Ascending aorta (tissue), 2 donors: ENCODE measurements at regions not wholly inside any gene's neighbourhood (a gene's known extent, or its start where the extent isn't known, plus 50 kb on each side); places are given as distances from the start of the nearest gene placed in this dataset.
A peak's percentile ranks its signal among the peaks of the same experiment; 100 is the strongest.

Experiments used
- DNase-seq, 2 donors: peaks; one replicate each; pipeline ENCODE4 v3.0.0-alpha.2; 2019; ENCODE audit warnings: low spot score in 2 of 2
- H3K27ac ChIP-seq, 2 donors: fragments of 200-600 bp; sonication (generic); one replicate each; pipeline ENCODE4 v1.5.1; 2016 to 2017; ENCODE audit warnings: mild to moderate bottlenecking in 1 of 2
- H3K27me3 ChIP-seq: fragments of 200-600 bp; sonication (generic); one replicate; pipeline ENCODE4 v1.5.1; 2017
- H3K36me3 ChIP-seq, 2 donors: fragments of 200-600 bp; sonication (generic); one replicate each; pipeline ENCODE4 v1.5.1; 2016
- H3K4me1 ChIP-seq, 2 donors: fragments of 200-600 bp; sonication (generic); one replicate each; pipeline ENCODE4 v1.5.1; 2016 to 2017; ENCODE audit warnings: mild to moderate bottlenecking in 1 of 2
- H3K4me3 ChIP-seq, 2 donors: fragments of 200-600 bp; sonication (generic); one replicate each; pipeline ENCODE4 v1.5.1; 2016 to 2017; ENCODE audit warnings: mild to moderate bottlenecking in 1 of 2
- H3K9me3 ChIP-seq, 2 donors: fragments of 200-600 bp; sonication (generic); one replicate each; pipeline ENCODE4 v1.5.1; 2016
- CTCF ChIP-seq, 3 experiments: fragments of 200-600 bp in 2 of 3; fragments of 450-650 bp in 1 of 3; sonication (generic) in 2 of 3; IDR thresholded peaks; one replicate each; pipeline ENCODE4 v1.5.1; 2016 to 2019; ENCODE audit warnings: antibody characterized with exemption in 3 of 3, mild to moderate bottlenecking in 1 of 3, moderate library complexity in 1 of 3
- intact Hi-C: fragments of 100-400 bp; cut with DNase I; formaldehyde crosslinking; loops from one replicate; pipeline ENCODE4 v1.15.1; 2023

GRCh38 chr9:515665-516064 lies 301.0 kb downstream of the DOCK8 start:
- DNase-seq, result no peak
- TF ChIP-seq CTCF (IDR thresholded peaks at IDR 0.05), result no peak
- Histone ChIP-seq H3K4me3 (no peak overlapping the region), H3K27ac (no peak overlapping the region), H3K4me1 (peaks cover 0 to 7% of the 10 kb centered on the region in 2 donors), H3K9me3 (no peaks in the 10 kb centered on the region), H3K27me3 (no peaks in the 10 kb centered on the region), H3K36me3 (no peaks in the 10 kb centered on the region)
- intact Hi-C loops, result no loop called here

- Histone ChIP-seq H3K9me3 (no peaks in the 10 kb centered on the region), H3K36me3 (no peaks in the 10 kb centered on the region), H3K4me3 (no peak overlapping the region), H3K27me3 (no peaks in the 10 kb centered on the region), H3K27ac (no peak overlapping the region), H3K4me1 (peaks cover 3 to 21% of the 10 kb centered on the region in 2 donors)
- intact Hi-C loops, result no loop called here
- no peak for DNase-seq
- no peak for TF ChIP-seq CTCF (IDR thresholded peaks at IDR 0.05)
Measured at GRCh38 chr9:517993-518392, 303.3 kb downstream of the DOCK8 start.

DNA sequence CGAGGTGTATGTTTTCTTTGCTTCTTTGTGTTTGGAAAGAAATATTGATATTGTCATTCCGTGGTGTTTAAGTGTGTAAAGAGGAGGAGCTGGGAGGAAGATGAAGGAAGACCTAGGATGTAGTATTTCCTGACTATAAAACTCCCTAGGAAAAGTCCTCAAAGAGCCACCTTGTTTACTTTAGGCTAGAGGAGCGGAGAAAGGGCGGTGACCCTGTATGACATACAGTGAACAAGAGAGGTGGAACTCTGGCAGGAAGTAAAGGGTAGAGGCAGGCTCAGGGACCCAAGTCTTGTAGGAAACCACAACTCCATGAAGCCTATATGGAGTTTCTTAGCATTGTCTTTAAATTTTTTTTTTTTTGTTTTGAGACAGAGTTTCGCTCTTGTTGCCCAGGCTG lies 303.9 kb downstream of the DOCK8 start:
- no peaks in the 10 kb centered on the region for H3K9me3 ChIP-seq
- no peak overlapping the region for H3K27ac ChIP-seq
- H3K27me3 ChIP-seq, result no peaks in the 10 kb centered on the region
- H3K4me3 ChIP-seq, result no peak overlapping the region
- peaks cover 3 to 27% of the 10 kb centered on the region in 2 donors for H3K4me1 ChIP-seq
- intact Hi-C loops, result no loop called here
- TF ChIP-seq CTCF (IDR thresholded peaks at IDR 0.05), result no peak
- DNase-seq, result no peak
- H3K36me3 ChIP-seq, result no peaks in the 10 kb centered on the region

DNA sequence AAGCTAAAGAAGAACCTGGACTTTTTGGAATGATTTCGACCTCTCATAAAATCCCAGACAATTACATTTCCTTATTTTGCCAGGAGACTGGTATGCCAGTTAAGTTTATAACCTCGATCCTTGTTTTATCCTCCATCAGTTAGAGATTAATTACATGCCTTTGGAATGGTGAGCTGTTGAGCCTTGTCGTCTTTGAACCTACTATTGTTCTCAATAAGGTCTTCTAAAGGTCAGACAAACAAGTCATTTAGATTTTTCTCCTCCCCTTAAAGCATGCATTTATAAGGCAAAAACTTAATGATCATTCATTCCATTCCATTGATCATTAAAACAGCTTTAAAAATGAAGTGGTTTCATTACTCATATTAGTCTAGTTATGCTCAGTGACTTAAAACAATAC lies 304.9 kb downstream of the DOCK8 start:
- H3K4me1 ChIP-seq, result peaks cover 3 to 30% of the 10 kb centered on the region in 2 donors
- intact Hi-C loops, result no loop called here
- no peaks in the 10 kb centered on the region for H3K9me3 ChIP-seq
- peak overlapping the region in 1 of 2 donors; percentile 42 for H3K27ac ChIP-seq
- H3K27me3 ChIP-seq, result no peaks in the 10 kb centered on the region
- H3K4me3 ChIP-seq, result no peak overlapping the region
- no peak for TF ChIP-seq CTCF (IDR thresholded peaks at IDR 0.05)
- no peak for DNase-seq
- H3K36me3 ChIP-seq, result no peaks in the 10 kb centered on the region

DNA sequence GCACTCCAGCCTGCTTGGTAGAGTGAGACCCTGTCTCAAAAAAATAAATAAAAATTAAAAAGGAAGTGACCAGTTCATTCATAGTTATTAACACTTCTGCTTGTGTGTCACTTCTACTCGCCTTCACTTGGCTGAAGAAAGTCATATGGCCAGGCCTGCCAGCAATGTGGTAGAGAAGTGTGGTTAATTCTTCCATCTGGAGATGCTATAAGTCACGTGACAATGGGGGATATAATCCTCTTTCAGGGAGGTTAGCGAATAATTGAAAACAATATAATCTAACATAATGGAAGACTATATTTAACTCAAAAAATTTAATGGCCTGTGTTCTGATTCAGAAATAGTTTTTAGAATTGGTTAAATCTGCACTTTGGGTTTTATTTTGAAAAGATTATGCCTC lies 305.6 kb downstream of the DOCK8 start:
- Histone ChIP-seq H3K27me3 (no peaks in the 10 kb centered on the region), H3K4me3 (no peak overlapping the region), H3K9me3 (no peaks in the 10 kb centered on the region), H3K27ac (peak overlapping the region; percentile 31 to 42), H3K36me3 (no peaks in the 10 kb centered on the region), H3K4me1 (peaks cover 3 to 32% of the 10 kb centered on the region in 2 donors)
- no peak for DNase-seq
- no peak for TF ChIP-seq CTCF (IDR thresholded peaks at IDR 0.05)
- intact Hi-C loops, result loop anchor here (5.0 kb wide), 1 partner anchor 242 kb away; no protein-coding TSS in a partner anchor

DNA sequence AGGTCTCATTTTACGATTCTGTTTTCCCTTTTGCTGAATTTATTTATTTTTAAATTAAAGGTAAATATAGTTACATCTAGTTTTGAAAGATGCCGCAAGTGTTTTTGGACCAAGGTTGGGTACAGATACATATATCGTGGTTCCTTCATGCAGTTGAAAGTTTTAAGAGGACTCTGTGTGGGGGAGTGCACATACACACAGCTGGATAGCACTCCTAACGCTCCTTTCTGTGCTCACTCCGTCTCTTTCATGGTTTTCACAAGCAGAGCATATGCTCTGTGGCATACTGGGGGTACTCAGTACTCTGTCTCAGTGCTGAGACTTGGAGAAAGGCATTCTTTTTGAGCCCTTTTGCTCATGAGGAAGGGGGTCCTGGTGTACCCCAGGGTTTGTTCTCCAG lies 307.5 kb downstream of the DOCK8 start:
- H3K9me3 ChIP-seq, result no peaks in the 10 kb centered on the region
- no peak for DNase-seq
- no peak overlapping the region for H3K27ac ChIP-seq
- intact Hi-C loops, result loop anchor here (2.0 to 5.0 kb wide), 2 partner anchors 17 to 240 kb away; partner anchors contain the start of gene KANK1
- H3K4me3 ChIP-seq, result no peak overlapping the region
- peaks cover 3 to 32% of the 10 kb centered on the region in 2 donors for H3K4me1 ChIP-seq
- no peak for TF ChIP-seq CTCF (IDR thresholded peaks at IDR 0.05)
- H3K27me3 ChIP-seq, result no peaks in the 10 kb centered on the region
- H3K36me3 ChIP-seq, result no peaks in the 10 kb centered on the region
